ENCODE measurements at regions not wholly inside any gene's neighbourhood (a gene's known extent, or its start where the extent isn't known, plus 50 kb on each side); places are given as distances from the start of the nearest gene placed in this dataset.

DNA sequence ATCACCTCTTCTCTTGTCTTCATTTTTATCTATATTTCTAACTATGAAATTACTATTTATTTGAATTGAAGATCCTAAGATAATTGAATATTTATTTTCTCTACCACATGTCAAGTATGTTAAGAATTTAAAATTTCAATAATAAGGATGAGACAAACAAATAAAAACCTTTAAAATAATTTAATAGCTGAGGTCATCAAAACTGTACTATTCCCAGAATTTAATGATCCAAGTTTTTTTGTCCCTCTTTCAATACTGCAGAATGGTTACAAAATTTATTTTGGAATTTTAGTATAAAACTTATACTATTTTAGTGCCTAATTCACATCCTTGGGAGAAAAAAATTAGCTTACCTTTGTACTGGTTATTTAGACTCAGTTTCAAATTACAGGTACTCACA lies 774.9 kb downstream of the ROBO2 start:
- no peaks in the 10 kb centered on the region for H3K79me2 ChIP-seq (ENCODE audit: insufficient read depth, low read length)
- no peaks in the 10 kb centered on the region for H3K36me3 ChIP-seq (ENCODE audit: insufficient read depth, low read length)
- no peaks in the 10 kb centered on the region for H3K27me3 ChIP-seq (ENCODE audit: insufficient read depth, low read length)

GRCh38 chr3:77815467-77815866 lies 775.6 kb downstream of the ROBO2 start:
- Histone ChIP-seq H3K4me3 (ENCODE audit: insufficient read depth, low read length) (no peak overlapping the region), H3K9me3 (ENCODE audit: low read depth, low read length) (peaks cover 4% of the 10 kb centered on the region), H4K20me1 (ENCODE audit: insufficient read depth, low read length) (no peaks in the 10 kb centered on the region), H3K27me3 (ENCODE audit: insufficient read depth, low read length) (no peaks in the 10 kb centered on the region), H3K36me3 (ENCODE audit: insufficient read depth, low read length) (no peaks in the 10 kb centered on the region), H3K4me2 (ENCODE audit: insufficient read depth, low read length) (no peak overlapping the region), H3K79me2 (ENCODE audit: insufficient read depth, low read length) (no peaks in the 10 kb centered on the region), H3K4me1 (ENCODE audit: insufficient read depth, low read length) (no peaks in the 10 kb centered on the region), H3K27ac (ENCODE audit: low read depth, low read length) (no peak overlapping the region), H2AFZ (ENCODE audit: low read length) (no peak overlapping the region)
- DNase-seq (ENCODE audit: insufficient read length, low spot score, missing footprints), result no peak
- TF ChIP-seq, protein P1, sequence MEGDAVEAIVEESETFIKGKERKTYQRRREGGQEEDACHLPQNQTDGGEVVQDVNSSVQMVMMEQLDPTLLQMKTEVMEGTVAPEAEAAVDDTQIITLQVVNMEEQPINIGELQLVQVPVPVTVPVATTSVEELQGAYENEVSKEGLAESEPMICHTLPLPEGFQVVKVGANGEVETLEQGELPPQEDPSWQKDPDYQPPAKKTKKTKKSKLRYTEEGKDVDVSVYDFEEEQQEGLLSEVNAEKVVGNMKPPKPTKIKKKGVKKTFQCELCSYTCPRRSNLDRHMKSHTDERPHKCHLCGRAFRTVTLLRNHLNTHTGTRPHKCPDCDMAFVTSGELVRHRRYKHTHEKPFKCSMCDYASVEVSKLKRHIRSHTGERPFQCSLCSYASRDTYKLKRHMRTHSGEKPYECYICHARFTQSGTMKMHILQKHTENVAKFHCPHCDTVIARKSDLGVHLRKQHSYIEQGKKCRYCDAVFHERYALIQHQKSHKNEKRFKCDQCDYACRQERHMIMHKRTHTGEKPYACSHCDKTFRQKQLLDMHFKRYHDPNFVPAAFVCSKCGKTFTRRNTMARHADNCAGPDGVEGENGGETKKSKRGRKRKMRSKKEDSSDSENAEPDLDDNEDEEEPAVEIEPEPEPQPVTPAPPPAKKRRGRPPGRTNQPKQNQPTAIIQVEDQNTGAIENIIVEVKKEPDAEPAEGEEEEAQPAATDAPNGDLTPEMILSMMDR (IDR thresholded peaks at IDR 0.05; ENCODE audit: extremely low read depth, low read depth, low read length), result no peak

More for the DNA sequence above, 774.9 kb downstream of the ROBO2 start:
- H3K27ac ChIP-seq (ENCODE audit: low read depth, low read length), result no peak overlapping the region
- H3K4me2 ChIP-seq (ENCODE audit: insufficient read depth, low read length), result no peak overlapping the region
- H3K4me1 ChIP-seq (ENCODE audit: insufficient read depth, low read length), result no peaks in the 10 kb centered on the region
- H3K4me3 ChIP-seq (ENCODE audit: insufficient read depth, low read length), result no peak overlapping the region
- no peaks in the 10 kb centered on the region for H4K20me1 ChIP-seq (ENCODE audit: insufficient read depth, low read length)
- no peak for DNase-seq (ENCODE audit: insufficient read length, low spot score, missing footprints)
- no peak overlapping the region for H2AFZ ChIP-seq (ENCODE audit: low read length)
- TF ChIP-seq, protein P1 (IDR thresholded peaks at IDR 0.05; ENCODE audit: extremely low read depth, low read depth, low read length), result no peak
- peaks cover 4% of the 10 kb centered on the region for H3K9me3 ChIP-seq (ENCODE audit: low read depth, low read length)

DNA sequence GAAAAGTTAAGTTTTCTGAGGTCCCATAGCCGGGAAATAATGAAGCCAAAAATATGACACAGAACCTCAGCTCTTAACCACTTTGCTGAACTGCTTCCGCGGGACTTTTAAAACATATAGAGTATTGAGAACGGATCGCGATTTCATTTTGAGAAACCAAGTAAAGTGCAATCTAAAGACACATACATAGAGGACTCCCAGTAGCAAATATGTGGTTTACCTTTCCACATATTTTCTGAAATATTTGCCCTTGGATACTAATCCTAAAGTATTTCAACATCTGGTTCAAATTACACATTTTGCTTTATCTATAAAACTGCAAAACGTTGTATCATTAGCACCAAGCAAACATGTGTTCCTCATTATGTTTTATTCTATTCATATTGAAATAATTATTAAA lies 776.5 kb downstream of the ROBO2 start:
- TF ChIP-seq, protein P1 (IDR thresholded peaks at IDR 0.05; ENCODE audit: extremely low read depth, low read depth, low read length), result no peak
- Histone ChIP-seq H3K27me3 (ENCODE audit: insufficient read depth, low read length) (no peaks in the 10 kb centered on the region), H3K4me1 (ENCODE audit: insufficient read depth, low read length) (no peaks in the 10 kb centered on the region), H4K20me1 (ENCODE audit: insufficient read depth, low read length) (no peaks in the 10 kb centered on the region), H3K9me3 (ENCODE audit: low read depth, low read length) (peaks cover 4% of the 10 kb centered on the region), H3K4me3 (ENCODE audit: insufficient read depth, low read length) (no peak overlapping the region), H2AFZ (ENCODE audit: low read length) (no peak overlapping the region), H3K27ac (ENCODE audit: low read depth, low read length) (no peak overlapping the region), H3K79me2 (ENCODE audit: insufficient read depth, low read length) (no peaks in the 10 kb centered on the region), H3K36me3 (ENCODE audit: insufficient read depth, low read length) (no peaks in the 10 kb centered on the region), H3K4me2 (ENCODE audit: insufficient read depth, low read length) (no peak overlapping the region)
- DNase-seq (ENCODE audit: insufficient read length, low spot score, missing footprints), result no peak

DNA sequence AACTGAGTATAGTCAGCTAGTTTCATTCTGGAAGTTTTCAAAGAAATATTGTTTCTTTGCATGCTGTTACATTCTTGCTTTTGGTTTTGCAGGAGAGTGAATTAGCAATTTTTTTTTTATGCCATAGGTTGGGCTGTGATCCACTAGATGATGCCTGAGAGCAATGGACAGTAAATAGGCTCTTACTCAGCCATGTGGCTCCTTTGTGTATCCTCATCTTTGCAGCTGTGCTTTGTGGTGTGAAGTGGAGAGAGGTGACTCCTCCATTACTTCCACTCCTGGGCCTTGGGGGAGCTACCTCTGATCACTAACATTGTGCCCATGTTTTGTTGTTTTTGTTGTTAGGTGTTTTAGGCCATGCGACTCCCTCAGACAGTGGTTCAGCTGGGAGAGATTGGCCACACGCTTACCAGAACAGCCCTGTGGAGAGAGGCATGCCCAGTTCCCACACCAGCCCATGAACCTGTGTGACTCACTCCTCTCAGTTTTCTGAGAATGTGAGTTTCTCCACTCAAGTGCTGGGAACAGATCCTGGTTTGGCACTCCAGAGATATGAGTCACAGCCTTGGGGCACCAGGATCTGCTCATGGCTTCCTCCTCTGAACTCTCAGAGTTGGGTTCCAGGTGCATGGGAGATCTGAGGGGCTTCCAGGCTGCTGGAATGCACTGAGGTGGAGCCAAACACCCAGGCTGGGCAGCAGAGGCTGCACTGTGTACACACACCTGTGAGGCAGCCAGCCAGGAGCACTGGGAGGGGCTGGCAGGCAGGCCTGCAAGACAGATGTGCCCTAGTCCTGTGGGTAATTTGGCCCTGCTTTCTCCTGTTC lies 785.3 kb downstream of the ROBO2 start:
- H3K4me2 ChIP-seq (ENCODE audit: insufficient read depth, low read length), result no peak overlapping the region
- no peaks in the 10 kb centered on the region for H3K27me3 ChIP-seq (ENCODE audit: insufficient read depth, low read length)
- H3K36me3 ChIP-seq (ENCODE audit: insufficient read depth, low read length), result no peaks in the 10 kb centered on the region
- no peak overlapping the region for H2AFZ ChIP-seq (ENCODE audit: low read length)
- TF ChIP-seq, protein P1 (IDR thresholded peaks at IDR 0.05; ENCODE audit: extremely low read depth, low read depth, low read length), result no peak
- H3K27ac ChIP-seq (ENCODE audit: low read depth, low read length), result no peak overlapping the region
- no peaks in the 10 kb centered on the region for H4K20me1 ChIP-seq (ENCODE audit: insufficient read depth, low read length)
- no peak for DNase-seq (ENCODE audit: insufficient read length, low spot score, missing footprints)
- H3K4me3 ChIP-seq (ENCODE audit: insufficient read depth, low read length), result no peak overlapping the region
- H3K79me2 ChIP-seq (ENCODE audit: insufficient read depth, low read length), result no peaks in the 10 kb centered on the region
- H3K9me3 ChIP-seq (ENCODE audit: low read depth, low read length), result peaks cover 3% of the 10 kb centered on the region
- H3K4me1 ChIP-seq (ENCODE audit: insufficient read depth, low read length), result no peaks in the 10 kb centered on the region

Data from osteoblast (primary cell).